Fibroblast of lung (primary cell): ENCODE measurements at regions not wholly inside any gene's neighbourhood (a gene's known extent, or its start where the extent isn't known, plus 50 kb on each side); places are given as distances from the start of the nearest gene placed in this dataset.

Experiments used
- EZH2 ChIP-seq: IDR thresholded peaks from 2 replicates; pipeline ENCODE4 v1.5.1; 2012; ENCODE audit warnings: low read length, control low read depth, mild to moderate bottlenecking; ENCODE audit errors: missing control alignments
- TF ChIP-seq, protein P1 (sequence below), 2 donors: IDR thresholded peaks in 1 of 2; conservative IDR thresholded peaks in 1 of 2; 1 replicate in 1 of 2; 2 replicates in 1 of 2; pipeline ENCODE4 v1.5.1; 2011 to 2012; ENCODE audit warnings: low read length in 2 of 2, control low read depth in 1 of 2, inconsistent platforms in 1 of 2, low read depth in 1 of 2, mild to moderate bottlenecking in 1 of 2

DNA sequence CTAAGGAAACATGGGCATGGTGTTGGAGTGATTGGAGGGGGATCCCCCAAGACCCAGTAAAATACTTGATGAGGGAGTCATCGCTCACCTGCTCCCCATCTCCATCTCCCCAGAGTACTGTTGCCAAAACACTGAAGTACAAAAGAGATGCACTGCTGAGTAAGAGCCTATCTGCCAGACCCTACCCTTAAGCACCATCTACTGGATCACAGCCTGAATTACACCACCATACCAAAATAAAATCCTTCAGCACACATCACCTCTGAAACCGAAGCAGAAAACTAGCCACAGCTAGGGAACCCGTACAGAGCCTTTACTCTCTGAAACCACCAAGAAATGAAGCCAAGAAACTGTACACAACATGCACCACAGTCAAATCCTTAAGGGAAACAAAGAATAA, 466.3 kb upstream of the ACTRT1 start:
- TF ChIP-seq, protein P1, sequence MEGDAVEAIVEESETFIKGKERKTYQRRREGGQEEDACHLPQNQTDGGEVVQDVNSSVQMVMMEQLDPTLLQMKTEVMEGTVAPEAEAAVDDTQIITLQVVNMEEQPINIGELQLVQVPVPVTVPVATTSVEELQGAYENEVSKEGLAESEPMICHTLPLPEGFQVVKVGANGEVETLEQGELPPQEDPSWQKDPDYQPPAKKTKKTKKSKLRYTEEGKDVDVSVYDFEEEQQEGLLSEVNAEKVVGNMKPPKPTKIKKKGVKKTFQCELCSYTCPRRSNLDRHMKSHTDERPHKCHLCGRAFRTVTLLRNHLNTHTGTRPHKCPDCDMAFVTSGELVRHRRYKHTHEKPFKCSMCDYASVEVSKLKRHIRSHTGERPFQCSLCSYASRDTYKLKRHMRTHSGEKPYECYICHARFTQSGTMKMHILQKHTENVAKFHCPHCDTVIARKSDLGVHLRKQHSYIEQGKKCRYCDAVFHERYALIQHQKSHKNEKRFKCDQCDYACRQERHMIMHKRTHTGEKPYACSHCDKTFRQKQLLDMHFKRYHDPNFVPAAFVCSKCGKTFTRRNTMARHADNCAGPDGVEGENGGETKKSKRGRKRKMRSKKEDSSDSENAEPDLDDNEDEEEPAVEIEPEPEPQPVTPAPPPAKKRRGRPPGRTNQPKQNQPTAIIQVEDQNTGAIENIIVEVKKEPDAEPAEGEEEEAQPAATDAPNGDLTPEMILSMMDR (conservative IDR thresholded peaks at IDR 0.05 in 1 of 2, IDR thresholded peaks at IDR 0.05 in 1 of 2; ENCODE audit: low read depth in 1 of 2, low read length in 2 of 2) = no peak
- TF ChIP-seq EZH2 = no peak
